ENCODE measurements at regions not wholly inside any gene's neighbourhood (a gene's known extent, or its start where the extent isn't known, plus 50 kb on each side); places are given as distances from the start of the nearest gene placed in this dataset.

GRCh38 chr10:108808228-108808627 lies 1115.1 kb downstream of the XPNPEP1 start:
- Histone ChIP-seq H3K4me3 (ENCODE audit: low read depth, low read length) (no peak overlapping the region), H3K9me3 (ENCODE audit: control insufficient read depth, insufficient read depth, low read depth, low read length) (no peaks in the 10 kb centered on the region), H3K4me1 (ENCODE audit: control insufficient read depth, insufficient read depth, low read length) (no peaks in the 10 kb centered on the region), H3K27ac (ENCODE audit: extremely low read depth, low read depth, low read length) (no peak overlapping the region), H3K36me3 (ENCODE audit: control insufficient read depth in 2 of 2, insufficient read depth in 1 of 2, low read length in 2 of 2) (no peaks in the 10 kb centered on the region)
- TF ChIP-seq MZF1 (tag by site-specific recombination; IDR thresholded peaks at IDR 0.05; ENCODE audit: borderline replicate concordance) (no peak), ZNF449 (tag by site-specific recombination; IDR thresholded peaks at IDR 0.05) (no peak), ZSCAN5A (tag by site-specific recombination; IDR thresholded peaks at IDR 0.05) (no peak), ZSCAN30 (tag by site-specific recombination; IDR thresholded peaks at IDR 0.05) (no peak), ZXDB (tag by site-specific recombination; IDR thresholded peaks at IDR 0.05) (no peak), KLF17 (tag by site-specific recombination; IDR thresholded peaks at IDR 0.05) (no peak), ZNF645 (tag by site-specific recombination; IDR thresholded peaks at IDR 0.05) (no peak), OVOL3 (tag by site-specific recombination; IDR thresholded peaks at IDR 0.05) (no peak), GLIS2 (tag by site-specific recombination; IDR thresholded peaks at IDR 0.05) (no peak), ZNF324 (tag by site-specific recombination; IDR thresholded peaks at IDR 0.05) (no peak), FEZF1 (tag by site-specific recombination; IDR thresholded peaks at IDR 0.05) (no peak)
- ChIA-PET CTCF (interaction anchor here (0.5 to 0.6 kb wide), 2 partner anchors 168 to 963 kb away, joined by 3 read pairs; no protein-coding TSS in a partner anchor), POLR2A (no interaction called here)

- ChIA-PET POLR2A (no interaction called here), CTCF (no interaction called here)
- no peak overlapping the region for H3K4me3 ChIP-seq (ENCODE audit: low read depth, low read length)
- H3K4me1 ChIP-seq (ENCODE audit: control insufficient read depth, insufficient read depth, low read length) = no peaks in the 10 kb centered on the region
- no peaks in the 10 kb centered on the region for H3K9me3 ChIP-seq (ENCODE audit: control insufficient read depth, insufficient read depth, low read depth, low read length)
- no peak overlapping the region for H3K27ac ChIP-seq (ENCODE audit: extremely low read depth, low read depth, low read length)
- no peaks in the 10 kb centered on the region for H3K36me3 ChIP-seq (ENCODE audit: control insufficient read depth in 2 of 2, insufficient read depth in 1 of 2, low read length in 2 of 2)
- TF ChIP-seq ATF2 (tag by site-specific recombination; IDR thresholded peaks at IDR 0.05; ENCODE audit: low read depth) (no peak), ZNF202 (tag by site-specific recombination; IDR thresholded peaks at IDR 0.05; ENCODE audit: borderline replicate concordance) (no peak), ZNF157 (tag by site-specific recombination; IDR thresholded peaks at IDR 0.05) (no peak), ZNF777 (tag by site-specific recombination; IDR thresholded peaks at IDR 0.05; ENCODE audit: borderline replicate concordance) (no peak), ZNF302 (tag by site-specific recombination; IDR thresholded peaks at IDR 0.05; ENCODE audit: low read depth) (no peak), ZNF146 (tag by site-specific recombination; IDR thresholded peaks at IDR 0.05) (no peak)
Measured at GRCh38 chr10:108801775-108802517, 1121.4 kb downstream of the XPNPEP1 start.
